NCI-H748 (cell line): ENCODE measurements at regions not wholly inside any gene's neighbourhood (a gene's known extent, or its start where the extent isn't known, plus 50 kb on each side); places are given as distances from the start of the nearest gene placed in this dataset.
"Not testable (repeated sequence)": the region's sequence is repeated elsewhere in the genome, so short reads cannot be mapped to it uniquely, and the experiment has no call there.

Experiments
- DNase-seq: peaks from one replicate; lab custom pipeline; 2025; ENCODE audit not compliant: unreplicated experiment; lab: John Stamatoyannopoulos, UW

DNA sequence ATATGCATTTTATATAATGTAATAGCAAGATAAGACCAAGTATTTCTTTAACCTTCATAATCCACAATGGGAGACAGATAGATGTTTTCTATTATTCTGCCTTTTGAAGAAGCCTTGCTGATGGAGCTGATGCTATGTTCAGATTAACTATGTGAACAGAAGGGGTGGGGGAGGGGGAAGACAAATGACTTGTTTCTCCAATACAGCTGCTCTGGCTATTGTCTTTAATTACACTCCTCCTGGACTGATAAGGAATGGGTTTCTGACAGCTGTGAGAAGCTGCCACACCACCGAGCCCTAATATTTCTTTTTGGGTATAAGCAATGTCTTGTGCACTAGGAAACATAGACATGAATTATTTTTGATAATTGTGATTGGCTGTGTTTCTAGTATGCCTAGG lies 62.0 kb downstream of the CAVIN4 start:
- DNase-seq: no peak

DNA sequence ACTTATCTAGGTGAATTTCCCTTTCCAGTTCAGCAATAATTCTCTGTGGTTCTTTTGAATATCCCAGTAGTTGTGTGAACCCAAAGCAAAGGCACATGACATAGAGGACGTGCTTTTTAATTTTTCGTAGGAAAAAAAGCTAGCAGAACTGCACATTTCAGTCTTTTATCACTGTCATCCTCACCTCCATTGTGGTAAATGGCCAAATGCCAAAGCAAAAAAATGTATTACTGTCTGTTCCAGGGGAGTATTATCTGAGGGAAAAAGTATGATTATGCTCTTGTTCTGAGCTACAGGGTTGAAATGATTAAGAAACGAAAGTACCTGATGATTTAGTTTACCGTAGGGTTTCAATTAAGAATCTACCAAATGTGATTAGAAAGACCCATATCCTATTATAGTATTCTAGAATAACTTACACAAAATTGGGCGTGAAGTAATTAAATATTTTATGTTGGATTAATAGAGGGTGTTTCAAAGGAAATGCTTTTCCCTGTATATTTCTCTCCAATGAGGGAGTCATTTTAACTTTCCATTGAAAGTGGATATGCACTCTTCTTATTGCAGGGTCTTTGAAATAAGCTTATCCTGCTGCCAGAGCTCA lies 62.7 kb downstream of the CAVIN4 start:
- no peak for DNase-seq

DNA sequence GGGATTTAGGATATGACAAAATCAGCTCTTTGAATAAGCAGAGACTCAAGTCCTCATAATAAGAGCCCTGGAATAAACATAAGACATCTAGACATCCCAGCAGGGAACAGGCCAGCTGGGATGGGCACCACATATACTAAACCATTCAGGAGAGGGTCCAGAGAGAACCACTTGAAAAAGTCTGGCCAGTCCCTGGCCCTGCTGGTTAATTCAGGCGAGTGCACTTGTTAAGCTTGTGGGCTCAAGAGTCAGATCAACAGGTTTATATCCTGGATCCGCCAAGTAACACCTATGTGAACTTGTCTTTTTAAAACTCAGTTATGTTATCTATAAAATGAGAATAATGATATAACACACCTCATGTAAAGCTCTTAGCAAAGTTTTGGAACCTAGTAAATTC lies 63.3 kb downstream of the CAVIN4 start:
- DNase-seq: no peak

DNA sequence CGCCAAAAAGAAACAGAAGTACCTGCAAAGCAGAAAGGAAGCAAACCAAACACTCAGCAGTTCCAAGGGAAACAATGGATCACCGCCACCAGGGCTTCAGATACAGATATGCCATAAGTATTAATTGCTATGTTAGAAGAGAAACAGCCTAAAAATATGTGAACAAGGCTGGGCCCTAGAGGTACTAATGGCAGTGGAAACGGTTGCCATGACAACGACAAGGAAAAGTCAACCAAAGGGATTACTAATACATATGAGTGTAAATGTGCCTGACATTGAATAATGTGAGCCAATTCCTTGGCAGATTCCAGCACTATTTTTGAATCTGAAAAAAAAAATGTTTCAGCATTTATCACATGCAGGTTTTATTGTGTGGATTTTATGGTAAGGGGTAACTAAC lies 75.0 kb downstream of the CAVIN4 start:
- peak; percentile 66 for DNase-seq

DNA sequence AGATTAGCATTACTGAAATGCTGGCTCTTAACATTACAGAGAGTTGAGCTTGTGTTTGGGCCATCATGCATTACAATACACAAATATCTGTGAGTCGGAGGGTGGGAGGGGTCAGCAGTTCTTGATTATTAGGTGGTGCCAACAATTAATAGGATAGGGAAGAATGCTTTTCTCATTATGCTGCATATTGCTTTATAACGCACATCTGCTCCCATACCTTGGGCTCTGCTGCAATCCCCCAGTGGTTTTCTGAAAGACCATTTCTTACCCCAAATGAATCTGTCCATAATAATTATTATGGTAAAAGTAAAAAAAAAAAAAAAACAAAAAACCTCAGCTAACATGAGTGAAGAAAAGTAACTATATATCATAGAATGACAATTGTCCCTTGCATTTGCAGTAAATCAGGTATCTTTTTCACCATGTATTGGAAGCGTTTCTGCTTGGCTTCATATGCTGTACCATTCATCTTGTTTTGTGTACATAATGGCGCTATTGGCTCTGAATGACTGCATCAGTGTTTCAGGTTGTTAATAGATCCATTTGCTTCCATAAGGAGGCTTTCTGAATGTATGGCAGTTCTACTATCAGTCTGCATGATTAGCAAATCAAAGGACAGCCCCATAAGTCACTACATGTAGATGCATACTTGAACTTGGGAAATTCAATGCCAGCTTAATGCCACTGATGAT lies 75.9 kb downstream of the CAVIN4 start:
- DNase-seq: peak; percentile 42

DNA sequence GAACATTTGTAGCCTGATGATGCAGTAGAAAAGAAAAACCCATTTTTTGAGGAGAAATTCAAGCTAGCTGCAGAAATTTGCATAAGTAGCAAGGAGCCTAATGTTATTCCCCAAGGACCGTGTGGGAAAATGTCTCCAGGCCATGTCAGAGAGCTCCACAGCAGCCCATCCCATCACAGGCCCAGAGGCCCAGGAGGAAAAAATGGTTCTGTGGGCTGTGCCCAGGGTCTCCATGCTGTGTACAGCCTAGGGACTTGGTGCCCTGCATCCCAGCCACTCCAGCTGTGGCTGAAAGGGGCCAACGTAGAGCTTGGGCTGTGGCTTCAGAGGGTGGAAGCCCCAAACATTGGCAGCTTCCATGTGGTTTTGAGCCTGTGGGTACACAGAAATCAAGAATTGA lies 79.0 kb downstream of the CAVIN4 start:
- not testable (repeated sequence) for DNase-seq

DNA sequence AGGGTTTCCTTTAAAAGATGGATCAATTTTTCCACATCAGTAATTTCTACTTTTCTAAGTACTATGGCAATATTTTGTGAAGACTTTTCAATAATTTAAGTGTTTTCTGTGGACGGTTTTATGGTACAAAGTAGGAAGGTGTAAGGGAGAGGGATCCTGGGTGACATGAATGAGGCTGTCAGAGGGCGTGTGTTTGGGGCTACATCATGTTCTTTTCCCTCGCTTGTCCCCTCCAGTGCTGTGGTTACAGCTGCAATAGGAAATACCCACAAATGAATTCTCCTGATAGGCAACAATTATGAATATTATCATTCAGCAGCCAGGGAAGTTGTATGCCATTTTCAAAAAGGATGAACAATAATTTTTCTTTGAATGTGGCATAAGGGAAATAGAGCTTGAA lies 83.8 kb downstream of the CAVIN4 start:
- DNase-seq: no peak

DNA sequence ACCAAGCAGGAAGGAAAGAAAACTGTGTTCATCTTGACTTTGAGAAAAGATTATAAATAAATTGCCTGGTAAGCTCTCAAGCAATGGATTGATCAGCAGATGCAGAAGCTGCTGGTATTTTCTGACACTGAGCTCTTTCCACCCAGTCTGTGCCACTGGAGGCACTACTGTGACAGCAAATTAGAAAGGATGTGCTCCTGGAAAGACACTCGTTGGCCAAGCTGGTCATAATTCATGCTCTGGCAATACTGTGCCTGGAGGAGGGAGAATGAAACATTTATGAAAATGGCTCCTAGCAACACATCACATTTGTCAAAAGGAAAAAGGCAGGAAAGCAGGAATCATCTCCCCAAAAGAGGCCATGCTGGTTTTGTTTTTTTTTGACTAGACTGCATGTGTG lies 84.2 kb downstream of the CAVIN4 start:
- no peak for DNase-seq

DNA sequence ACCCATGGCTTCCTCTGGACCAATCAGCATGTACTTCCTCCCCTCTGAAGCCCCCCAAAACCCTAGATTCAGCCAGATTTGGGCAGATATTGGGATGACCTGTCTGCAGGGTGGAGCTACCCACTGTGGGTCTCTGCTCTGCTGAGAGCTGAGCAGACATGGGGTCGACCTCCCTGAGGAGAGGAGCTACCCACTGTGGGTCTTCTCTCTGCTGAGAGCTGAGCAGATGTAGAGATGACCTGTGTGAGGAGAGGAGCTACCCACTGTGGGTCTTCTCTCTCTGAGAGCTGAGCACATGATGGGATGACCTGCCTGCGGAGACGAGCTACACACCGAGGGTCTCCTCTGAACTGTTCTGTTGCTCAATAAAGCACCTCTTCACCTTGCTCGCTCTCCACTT lies 89.6 kb downstream of the CAVIN4 start:
- DNase-seq: no peak

DNA sequence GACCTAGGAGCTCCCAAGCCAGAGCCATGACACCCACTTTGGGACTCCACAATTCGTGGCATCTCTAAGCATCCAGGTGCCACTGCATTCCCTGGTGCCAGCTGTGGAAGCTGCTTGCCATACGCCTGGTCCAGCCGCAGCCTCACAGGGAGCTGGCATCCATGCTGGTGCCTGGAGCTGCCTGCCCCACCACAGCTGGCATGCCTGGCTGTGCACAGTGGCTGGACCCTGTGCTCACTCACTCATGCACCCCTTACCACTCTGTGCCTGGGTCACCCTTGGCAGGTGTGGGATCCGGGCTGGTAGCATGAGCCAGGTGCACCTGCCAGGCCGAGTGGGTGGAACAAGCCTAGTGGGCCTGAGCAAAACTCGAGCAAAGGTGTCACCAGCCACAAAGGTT lies 90.1 kb downstream of the CAVIN4 start:
- DNase-seq: no peak

DNA sequence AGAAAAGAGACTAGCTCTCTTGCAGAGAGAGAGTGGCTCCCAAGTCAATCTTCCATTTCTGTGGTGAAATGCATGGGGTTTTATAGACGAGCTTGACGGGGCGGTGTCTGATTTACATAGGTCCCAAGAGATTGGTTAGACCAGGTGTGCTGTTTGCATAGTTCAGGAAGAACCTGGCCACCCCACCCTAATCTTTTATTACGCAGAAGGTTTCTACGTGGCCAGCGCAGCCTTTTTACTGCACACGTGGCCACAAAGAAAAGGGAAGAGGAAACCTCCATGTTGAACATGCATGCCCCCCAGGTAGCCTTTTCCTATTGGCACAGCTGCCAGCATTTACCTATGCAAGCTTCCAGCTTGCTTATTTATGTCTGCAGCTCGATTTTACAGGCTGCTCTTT lies 92.1 kb downstream of the CAVIN4 start:
- DNase-seq: peak; percentile 97

DNA sequence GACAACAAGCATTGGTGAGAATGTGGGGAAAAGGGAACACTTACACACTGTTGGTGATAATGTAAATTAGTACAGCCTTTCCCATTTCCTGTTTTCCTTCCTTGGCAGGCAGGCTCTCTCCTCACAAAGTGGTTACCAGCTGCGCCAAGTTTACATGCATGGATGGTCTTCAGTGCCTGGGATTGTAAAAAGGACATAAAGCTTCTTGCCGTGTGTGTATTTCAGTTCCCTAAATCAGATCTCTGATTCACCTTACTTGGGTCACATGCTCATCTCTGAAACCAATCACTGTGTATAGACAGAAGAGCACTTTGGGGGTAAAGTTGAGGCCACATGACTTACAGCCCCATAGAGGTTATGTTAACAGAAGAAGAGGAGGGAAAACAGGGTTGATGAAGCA lies 92.8 kb downstream of the CAVIN4 start:
- peak; percentile 89 for DNase-seq

DNA sequence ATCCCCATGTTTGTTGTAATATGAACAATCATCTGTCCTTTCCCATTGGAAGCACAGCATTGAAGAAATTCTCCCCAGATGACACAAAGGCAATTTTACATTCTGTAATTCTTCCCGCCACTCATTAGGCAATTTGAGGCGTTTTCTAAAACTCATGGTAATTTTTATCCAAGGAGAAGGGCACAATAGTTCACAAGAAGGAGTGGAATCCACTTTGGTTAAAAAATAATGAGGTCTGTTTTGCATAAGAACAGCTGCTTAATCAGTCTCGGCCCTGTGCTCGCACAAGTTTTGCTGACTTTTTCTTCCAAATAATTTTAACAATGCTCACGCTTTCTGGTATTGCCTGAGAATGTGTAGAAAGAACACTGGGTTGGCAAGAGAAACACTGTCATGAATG lies 94.0 kb downstream of the CAVIN4 start:
- no peak for DNase-seq

DNA sequence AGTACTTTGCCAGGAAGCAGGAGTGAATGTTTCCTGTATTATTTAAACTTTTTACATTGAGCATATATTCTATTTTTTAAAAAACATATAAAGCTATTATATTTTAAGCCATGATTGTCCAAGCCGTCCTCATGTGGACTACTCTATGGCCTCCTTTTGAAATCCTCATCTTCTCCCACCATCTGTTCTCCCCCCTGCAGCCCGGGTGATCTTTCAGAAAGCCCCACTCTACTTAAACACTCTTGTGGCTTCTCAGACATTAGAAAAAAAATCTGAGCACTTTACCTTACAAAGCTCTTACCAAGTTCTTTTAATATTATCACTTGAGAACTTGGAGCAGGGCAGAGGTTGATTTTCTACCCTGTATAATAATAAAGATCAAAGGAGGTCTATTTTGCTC lies 95.4 kb downstream of the CAVIN4 start:
- no peak for DNase-seq

DNA sequence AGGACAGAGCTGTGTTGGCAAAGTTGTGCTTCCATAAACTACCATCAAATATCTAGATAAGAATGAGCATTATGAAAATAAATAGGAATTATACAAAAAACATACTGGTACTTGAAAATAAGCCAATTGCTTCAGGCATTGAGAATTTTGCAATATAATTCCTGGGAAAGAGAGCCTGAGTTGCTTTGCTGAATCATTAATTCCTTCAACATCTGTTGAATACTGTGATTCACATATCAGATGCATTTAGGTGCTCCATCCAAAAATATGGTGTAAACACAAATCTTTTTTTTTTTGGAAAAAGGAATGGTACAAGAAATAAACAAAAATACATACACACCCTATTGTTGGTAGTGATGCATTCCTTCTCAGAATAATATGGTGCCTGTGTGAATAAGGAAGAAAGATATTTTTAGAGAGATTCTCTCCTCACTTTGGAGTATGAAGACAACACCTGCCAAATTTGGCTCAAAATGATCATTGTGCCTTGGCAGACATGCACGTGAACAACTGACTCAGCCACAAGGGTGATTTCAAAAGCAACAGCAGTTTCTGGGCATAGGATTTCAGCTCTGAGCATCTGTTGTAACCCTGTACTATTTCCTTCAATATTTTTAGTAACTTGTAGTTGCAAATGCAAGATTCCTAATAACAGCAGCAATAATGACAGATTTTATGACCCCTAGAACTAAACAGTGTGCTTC lies 96.7 kb downstream of the CAVIN4 start:
- DNase-seq: no peak

DNA sequence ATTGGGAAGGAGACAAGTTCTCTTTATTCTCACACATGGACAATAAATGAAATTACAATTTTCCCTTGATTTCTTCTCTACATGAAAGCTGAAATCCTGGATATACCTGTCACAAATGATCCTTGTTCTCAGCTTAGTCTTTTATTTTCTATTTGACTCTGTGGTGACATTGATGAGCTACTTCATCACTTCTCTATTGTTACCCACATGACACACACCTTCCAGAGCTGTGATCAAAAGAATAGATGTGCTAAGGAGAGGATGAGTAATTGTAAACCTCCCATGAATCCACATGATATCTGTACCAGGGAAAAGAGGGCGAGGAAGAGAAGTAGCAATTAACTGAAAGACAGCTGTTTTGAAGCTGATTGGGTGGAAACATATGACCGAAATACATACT lies 102.0 kb downstream of the CAVIN4 start:
- DNase-seq: peak; percentile 86

DNA sequence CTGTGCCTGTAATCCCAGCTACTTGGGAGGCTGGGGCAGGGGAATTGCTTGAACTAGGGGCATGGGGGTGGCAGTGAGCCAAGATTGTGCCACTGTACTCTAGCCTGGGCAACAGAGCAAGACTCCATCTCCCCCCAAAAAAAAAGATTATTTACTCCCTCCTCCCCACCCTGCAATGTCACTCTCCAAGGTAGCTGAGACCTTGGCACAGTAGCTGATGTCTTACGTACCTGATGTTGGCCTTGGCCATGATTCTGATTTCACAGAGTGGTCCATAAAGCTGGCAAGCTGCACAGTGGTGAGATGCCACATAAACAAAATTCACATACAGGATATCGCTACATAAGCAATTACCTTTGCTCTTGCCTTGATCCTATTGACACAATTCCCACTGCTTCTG lies 108.5 kb downstream of the CAVIN4 start:
- DNase-seq: no peak

DNA sequence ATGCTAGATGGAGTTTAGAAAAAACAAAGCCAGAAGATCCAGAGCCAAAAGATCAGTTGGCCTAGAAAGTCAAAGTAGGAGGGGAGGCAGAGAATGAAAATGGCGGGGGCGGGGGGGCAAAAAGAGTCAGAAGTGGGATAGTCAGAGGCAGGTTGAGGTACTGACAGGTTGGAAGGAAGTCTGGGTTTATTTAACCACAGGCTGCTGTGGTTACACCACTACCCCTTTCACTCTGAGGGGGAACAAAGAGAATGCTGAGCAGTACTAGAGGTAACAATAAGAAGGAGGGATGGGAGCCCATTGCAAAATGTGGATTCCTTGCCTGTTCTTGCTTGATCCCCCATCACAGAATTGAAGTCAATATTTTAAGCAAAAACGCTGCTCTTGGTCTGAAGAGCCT lies 111.8 kb downstream of the CAVIN4 start:
- DNase-seq: no peak

DNA sequence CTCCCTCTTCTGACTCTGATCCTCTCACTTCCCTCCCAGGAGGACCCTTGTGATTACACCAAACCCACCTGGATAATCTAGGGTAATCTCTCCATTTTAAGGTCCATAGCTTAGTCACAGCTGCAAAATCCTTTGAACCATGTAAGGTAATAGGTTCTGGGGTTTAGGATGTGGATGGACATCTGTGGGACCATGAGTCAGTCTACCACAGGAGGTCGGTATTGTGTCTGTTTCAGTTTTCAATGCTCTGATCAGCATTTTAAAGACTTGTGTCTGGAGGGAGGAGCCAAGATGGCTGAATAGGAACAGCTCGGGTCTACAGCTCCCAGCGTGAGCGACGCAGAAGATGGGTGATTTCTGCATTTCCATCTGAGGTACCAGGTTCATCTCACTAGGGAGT lies 112.6 kb downstream of the CAVIN4 start:
- peak; percentile 90 for DNase-seq

DNA sequence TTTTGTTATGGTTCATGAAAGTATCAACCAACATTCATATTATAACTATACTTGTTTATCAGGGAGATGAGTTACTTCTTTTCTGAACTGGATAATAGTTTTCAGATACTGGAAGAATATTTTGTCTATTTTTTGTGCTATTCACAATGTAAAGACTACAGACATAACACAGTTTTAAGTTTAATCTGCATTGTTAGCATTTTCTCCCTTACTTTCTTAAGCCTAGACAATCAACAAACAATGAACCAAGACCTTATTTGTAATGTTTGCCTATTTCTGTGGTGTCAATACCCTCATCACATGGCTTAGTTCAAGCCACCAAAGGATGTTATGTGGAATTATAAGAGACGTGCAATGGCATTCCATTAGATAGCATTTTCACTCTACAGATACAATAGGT lies 119.5 kb downstream of the CAVIN4 start:
- DNase-seq: no peak

DNA sequence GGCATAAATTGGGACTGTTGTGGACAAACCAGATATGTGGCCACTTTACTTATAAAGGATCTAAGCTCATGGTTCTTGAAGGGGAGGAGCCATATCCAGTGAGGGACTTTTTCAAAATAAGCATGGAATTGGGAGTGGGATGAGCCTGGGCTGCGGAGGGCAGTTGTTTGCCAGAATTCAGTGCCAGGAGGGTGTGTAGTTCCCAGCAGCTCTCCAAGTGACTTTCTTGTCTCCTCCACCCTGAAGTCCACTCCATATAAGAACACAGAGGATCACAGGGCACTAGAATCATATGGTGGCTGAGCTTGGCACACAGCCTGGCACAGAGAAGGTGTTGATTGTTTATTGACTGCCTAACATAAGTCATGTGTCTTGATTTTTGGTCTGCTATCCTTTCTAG lies 121.1 kb downstream of the CAVIN4 start:
- no peak for DNase-seq

DNA sequence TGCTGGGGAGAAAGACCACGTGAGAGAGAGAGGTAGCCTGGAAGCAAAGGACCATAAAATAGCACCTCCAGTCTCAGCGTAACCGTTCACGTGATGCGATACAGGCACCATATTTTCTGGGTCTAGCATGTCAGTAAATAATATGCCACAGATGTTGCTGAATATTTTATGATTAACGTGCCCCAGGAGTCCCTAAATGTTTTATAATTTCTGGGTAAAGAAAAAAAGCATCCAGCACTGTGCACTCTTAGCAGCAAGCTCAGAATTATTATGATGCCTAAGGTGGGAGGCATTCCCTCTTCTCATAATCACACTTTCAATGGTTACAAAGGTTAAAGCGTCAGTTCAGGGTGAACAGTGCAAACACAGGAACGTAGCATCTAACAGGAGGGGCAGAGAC lies 121.8 kb downstream of the CAVIN4 start:
- no peak for DNase-seq
